NCI-H2196 treated with DMSO at 0.1 percent for 48 hours (cell line): ENCODE measurements at regions not wholly inside any gene's neighbourhood (a gene's known extent, or its start where the extent isn't known, plus 50 kb on each side); places are given as distances from the start of the nearest gene placed in this dataset.

Source experiments
- DNase-seq: peaks from one replicate; lab custom pipeline; 2025; ENCODE audit not compliant: unreplicated experiment; lab: John Stamatoyannopoulos, UW

DNA sequence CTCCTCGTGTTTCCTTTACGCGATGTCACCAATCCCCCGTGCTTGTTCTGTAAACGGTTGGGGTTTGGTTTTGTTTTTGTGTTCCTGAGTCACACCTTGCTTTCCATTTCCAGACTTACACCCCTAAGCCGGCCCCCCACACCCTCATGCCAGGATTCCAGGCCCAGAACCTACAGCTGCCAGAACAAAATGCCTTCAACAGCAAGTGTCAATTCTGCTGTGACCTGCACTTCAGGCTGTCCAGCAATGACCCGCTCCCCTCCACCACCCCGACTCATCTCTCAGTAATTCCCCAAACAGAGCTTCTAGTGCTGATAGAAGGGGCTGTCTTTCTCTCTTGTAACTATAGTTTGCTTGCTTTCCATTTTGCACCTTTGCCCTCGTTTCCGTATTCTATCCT lies 722.1 kb upstream of the CELF2 start:
- DNase-seq: no peak

DNA sequence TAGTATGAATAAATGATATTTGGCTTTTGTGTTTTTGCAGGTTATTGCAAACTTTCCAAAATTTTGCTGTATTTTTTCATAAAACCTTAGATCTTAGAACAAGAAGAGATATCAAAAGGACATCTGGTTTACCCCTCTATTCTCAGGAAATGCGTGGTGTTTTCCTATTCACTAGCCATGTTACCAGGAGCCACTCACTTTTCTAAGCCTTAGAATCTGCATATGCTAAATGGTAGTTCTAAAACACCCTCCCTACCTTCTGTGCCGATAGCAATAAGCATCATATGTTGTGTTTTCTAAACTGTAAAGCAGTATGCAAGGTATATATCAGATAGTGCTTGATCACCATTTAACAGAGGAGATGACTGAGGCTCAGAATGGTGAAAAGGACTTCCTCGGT lies 715.0 kb upstream of the CELF2 start:
- DNase-seq: no peak

DNA sequence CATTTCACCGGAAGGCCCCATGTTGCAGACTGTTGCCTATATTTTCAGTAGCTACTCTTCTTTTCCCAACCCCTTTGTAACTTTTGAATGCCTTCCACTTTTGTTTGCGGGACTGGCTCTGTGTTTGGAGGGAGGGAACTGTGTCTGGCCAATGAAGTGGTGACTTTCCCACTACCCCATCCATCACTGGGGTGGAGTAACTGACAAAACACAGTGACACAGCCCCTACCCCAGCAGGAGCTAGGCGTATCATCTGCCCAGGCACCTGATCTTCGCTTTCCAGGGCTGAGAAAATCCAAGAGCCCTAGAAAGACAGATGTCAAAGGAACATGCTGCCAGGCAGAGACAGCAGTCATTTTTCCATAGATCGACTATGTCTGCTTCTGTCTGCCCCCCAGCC lies 710.6 kb upstream of the CELF2 start:
- DNase-seq: no peak

DNA sequence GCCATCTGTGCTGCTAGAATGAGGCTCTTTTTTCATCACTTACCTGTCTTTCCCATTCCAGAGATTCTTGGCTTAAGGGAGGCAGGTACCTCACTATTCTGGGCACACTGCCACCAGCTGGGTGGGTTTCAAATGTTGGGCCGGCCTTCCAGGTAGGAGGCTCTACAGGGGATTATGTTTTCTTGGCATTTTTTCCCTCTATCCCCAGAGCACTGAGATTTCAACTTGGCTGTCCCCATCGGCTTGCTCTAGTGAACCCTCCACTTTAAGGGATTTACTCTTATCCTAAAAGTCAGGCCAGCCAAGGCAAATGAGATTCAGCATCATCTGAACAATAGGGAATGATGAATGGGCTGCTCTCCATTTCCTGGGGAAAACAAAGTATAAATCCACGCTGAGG lies 710.1 kb upstream of the CELF2 start:
- no peak for DNase-seq

DNA sequence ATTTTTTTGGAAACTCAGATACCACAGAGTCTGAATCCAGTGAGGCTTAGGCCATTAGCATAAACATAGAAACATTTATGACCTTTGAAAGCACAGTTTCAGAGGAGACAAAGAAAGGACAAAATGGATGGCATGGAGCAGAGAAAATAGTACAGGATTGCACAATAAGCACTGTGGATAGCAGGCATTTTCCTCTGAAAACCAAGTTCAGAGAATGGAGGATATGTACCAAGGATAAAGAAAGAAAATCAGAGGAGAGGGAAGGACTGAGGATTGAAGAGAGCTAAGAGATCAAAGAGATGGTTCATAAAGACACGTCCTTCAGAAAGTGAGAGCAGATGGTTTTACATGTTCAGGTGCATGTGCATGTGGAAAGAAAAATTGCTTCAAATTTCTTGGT lies 707.2 kb upstream of the CELF2 start:
- no peak for DNase-seq

DNA sequence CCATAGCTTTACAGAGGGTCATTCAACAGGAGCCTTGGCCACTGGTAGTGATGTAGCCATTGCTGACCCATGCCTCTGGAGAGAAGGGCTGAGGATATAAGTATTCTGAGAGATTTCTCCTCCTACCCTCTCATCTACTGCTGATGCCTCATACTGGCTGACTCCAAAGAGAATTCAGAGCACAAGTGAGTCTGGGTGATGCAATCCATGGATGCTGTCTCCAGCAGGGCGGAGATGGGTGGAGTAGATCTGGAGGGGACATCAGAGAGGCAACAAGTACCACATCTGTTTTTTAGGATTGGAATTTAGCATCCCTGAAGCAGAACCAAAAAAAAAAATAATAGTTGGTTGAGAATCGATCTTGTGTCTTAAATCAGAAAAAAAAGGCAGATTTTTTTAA lies 705.7 kb upstream of the CELF2 start:
- DNase-seq: no peak

DNA sequence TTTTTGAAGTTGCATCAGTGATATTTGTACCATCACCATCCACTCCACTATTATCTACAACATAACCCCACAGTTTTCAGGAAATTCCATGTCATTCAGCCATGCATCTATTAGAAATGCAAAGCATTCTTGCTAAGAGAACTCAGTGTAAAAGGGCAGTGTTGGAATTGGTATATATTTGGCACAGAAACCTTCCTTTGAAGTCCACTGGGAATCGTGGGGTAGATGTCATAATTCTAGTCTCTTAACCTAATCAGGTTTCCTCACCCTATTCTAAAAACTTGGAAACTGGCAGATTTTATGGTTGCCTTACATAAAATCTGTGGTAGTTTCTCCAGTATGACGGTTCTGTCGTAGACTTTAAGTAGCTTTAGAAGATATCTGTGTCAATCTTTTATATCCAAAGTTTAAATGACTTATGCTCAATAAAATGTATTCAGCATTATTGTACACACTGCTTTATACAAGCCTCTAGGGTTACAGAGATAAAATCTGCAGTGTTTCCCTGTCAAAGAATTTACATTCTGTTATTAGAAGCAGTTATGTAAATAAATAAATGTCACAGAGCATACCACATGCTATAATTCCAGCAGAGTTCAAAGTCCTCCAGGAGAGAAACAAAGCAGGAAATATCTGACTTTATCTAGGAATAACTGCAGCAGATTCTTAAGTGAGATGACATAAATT lies 704.4 kb upstream of the CELF2 start:
- DNase-seq: no peak

DNA sequence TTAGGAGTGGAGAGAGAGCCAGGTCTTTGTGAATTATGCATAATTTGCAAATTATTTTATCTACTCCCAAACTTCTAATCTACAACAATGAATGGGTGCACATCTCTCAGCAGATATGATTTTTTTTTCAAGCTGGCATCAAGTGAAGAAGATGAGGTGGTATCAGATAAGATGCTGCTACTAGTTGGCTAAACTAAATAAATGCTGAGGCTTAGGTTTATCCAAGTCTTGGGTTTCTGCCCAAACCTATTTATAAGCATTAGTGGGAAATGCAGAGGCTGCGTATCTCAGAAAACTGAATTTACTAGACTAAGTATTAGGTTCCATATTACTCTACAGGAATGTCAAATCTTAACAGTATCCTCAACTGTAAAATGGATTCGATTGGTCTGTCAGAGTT lies 703.0 kb upstream of the CELF2 start:
- DNase-seq: no peak

DNA sequence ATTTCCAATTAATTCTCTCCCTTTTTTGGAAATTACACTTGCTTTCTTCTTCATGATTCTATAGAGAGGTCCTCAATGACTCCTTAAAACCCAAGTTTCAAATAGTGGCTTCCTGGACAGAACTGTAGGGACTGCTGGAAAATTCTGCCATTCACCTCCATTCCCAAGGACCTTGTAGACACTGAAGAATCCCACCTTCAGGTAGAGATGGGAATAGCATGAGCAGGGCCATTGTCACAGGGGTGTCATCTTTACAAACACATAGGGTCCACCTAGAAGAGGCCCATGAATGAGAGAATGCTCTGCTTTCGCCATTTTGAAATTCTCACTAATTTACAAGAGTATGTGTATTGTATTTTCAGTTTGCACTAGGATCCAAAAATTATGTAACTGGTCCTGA lies 701.7 kb upstream of the CELF2 start:
- no peak for DNase-seq

DNA sequence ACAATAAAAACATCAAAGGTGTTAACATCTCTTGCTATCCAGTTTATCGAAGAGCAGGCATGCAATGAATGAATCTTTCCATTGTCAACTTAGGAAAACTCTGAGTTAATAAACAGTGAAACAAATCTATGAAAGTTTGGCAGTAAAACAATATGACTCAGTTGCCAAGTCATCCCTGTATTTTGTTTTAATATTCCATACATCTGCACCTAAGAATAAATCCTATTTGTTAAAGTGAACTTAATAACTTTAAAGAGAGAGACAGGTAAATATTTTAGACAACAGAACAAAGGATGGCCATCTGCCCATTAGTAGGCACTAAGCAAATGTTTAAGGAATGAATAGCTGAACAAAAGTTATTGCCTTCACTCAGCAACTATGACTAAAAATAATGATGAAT lies 700.5 kb upstream of the CELF2 start:
- DNase-seq: no peak

DNA sequence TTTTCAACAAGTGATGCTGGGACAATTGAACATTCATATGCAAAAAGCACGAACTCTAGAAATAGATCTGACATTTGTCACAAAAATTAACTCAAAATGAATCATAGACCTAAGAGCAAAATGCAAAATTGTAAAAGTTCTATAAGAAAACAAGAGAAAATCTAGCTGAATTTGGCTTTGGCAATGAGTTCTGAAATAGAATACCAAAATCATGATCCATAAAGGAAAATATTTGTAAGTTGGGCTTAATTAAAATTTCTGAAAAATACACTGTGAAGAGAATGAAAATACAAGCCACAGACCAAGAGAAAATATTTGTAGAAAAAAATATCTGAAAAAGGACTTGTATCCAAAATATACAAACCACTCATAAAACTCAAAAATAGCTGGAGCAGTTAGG lies 698.8 kb upstream of the CELF2 start:
- DNase-seq: no peak

DNA sequence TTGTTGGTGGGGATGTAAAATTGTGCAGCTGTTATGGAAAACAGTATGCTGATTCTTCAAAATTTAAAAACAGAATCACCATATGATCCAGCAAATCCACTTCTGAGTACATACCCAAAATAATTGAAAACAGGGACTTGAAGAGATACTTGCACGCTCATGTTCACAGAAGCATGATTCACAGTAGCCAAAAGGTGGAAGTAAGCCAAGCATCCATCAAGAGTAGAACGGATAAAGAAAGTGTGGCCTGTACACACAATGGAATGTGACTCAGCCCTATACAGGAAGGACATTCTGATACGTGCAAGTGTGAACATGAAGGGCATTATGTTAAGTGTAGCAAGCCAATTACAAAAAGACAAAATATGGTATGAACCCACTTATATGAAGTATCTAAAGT lies 696.7 kb upstream of the CELF2 start:
- DNase-seq: no peak

DNA sequence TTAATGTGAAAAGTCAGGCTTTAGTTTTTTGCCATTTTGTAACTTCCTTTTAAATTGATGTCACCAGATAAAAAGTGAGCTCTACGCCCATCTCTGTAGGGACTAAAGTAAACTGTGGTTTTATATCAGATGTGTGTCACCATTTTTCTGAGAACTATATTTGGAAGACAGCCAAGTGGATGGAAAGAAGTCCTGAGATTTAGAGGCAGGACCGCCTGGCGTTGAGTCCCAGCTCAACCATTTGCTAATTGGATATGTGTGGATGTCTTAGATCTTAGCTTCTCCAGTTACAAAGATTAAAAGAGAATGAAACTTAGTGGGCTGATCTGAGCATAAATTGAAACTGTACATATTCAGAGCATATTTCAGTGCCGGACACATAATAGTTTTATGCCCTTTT lies 691.6 kb upstream of the CELF2 start:
- no peak for DNase-seq

DNA sequence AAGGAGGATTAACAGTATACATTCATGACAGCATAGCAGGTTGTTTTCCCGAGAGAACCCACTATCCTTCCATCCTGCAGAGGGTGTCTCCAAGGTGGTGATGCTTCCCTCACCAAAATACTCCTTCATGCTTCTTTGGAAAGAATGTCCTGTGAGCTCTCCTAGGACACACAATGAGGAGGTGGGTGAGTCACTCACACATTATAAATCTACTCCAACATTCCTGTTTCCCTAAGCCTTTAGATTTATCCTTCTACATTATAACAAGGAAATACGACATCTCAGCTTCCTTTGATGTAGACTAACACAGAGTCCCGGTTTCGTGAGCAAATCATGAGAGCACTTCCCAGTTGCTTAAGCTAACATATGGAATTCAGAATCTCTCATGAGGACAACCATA lies 689.7 kb upstream of the CELF2 start:
- DNase-seq: no peak

DNA sequence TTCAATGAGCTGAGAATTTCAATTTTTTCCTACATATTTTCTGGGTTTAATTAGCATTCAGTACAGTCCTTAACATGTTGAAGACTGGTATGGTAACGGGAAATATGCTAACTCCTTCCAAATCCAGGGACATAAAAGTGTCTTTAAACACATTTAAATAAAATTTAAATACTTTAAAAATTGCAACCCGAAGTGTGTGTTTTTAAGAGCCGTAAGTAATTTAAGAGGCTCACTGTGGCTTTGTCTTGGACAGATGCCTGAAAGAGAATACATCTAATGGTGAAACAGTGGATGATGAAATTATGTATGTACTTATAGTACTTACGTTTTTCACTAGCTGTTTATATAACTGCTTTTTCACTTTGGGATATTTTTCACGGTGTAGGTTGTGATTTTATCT lies 687.3 kb upstream of the CELF2 start:
- DNase-seq: no peak

DNA sequence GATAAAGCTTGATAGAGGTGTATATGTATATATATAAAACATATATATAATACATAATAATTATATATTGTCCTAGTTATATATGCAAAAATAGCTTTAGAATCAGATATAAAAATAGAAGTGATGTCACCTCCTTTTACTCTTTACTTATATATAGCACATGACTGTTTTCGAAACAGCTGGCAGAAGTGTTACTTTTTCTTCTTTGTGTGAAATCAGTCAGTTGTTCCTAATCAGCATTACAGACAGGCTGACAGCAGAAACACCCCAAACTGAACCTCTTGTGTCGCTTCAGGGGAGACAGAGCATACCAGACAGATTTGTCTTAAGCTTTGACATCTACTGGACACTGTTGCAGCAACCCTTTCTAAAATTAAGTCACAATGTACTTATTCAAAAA lies 684.9 kb upstream of the CELF2 start:
- no peak for DNase-seq

DNA sequence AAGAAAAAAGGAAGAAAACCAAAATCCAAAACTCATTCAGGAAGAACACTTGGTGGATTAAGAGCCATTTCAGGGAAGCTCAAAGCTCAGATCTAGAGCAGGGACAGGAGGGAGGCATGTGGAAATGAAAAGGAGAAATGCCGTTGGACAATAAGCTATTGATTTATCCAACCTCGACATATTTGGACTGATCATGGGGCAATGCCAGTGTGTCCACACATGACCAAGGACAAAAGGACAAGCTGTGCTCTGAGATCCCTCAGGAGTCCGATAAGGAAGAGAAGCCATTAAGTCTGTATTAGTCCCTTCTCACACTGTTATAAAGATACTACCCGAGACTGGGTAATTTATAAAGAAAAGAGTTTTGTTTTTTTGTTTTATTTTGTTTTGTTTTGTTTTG lies 684.0 kb upstream of the CELF2 start:
- no peak for DNase-seq

DNA sequence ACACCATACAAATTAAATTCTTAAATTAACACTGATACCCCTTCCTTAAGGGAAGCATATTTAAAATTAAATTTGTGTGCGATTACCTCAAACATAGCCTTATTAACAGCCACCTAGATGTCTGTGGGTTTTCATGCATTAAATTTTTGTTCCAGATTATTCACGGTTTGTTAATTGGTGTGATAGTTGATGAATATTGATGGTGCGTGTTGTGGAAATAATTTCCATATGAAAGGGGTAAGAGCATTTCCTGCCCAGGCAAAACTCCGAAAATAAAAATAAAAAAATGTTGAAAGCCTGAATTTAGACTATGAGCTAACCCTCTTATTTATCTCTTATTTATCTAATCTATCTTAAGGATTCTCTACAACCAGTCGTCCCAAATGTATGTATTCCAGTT lies 679.3 kb upstream of the CELF2 start:
- no peak for DNase-seq

DNA sequence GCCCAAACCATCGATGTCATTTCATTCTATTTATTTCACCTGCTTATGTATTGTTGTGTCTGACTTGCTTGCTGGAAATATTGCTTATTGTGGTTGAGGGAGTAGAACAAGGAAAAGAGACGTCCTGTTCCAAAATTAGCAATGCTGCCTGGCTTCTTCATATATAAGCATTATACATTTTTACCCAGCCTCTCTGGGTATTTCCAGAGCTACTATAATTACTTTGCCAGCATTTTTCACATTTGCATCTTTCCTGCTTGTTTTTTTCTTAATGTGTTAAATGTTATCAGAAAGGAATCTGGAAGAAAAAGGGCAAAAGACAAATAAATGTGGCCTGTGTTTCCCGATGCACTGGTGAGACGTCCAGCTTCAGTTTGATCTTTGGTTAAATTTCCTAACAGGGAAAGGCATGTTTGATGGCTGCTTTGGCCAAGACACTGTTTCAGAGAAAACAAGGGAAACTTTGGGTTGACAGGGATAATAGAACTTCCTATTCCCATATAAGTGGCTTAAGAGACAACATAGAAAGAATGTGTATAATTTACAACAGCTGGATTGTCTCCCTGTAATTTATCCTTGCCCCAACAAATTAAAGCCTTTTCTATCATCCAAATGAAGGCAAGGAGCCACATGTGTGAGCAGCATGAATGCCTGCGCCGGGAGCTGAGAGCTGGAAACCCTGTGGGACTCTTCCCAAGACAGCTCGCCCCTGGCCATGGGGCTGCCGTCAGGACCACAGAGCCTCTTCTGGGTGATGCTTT lies 671.1 kb upstream of the CELF2 start:
- no peak for DNase-seq

DNA sequence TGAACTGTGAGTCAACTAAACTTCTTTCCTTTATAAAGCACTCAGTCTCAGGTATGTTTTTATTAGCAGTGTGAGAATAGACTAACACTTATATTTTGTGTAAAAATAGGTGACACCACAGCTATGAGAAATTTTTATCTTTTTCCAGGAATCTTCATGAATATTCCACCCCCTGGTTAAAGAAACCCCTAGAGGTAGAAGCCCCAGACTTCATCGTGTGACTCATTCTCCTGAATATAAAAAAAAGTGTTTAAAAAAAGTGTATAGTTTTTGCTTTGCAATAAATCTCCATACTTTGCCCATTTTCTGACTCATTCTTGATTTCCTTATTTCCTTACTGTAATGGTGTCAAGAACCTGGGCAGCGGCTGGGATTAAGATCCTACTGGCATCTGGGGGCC lies 667.6 kb upstream of the CELF2 start:
- no peak for DNase-seq

DNA sequence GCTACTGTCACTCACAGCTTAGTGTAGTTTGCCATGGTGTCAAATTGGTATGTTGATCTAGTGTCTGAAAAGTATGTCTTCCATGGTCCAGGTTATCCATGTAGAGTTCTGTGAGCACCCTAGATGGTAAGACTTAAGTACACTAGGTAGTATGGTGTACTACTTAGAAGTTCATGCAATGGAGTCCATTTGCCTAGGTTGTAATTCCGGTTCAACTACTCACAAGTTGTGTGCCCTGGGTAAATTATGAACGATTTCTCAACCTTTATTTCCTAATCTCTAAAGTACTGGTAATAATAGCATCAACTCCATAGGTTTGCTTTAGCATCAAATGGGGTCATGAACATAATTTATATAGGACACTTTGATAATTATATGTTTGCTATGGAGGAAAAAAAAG lies 666.2 kb upstream of the CELF2 start:
- no peak for DNase-seq

DNA sequence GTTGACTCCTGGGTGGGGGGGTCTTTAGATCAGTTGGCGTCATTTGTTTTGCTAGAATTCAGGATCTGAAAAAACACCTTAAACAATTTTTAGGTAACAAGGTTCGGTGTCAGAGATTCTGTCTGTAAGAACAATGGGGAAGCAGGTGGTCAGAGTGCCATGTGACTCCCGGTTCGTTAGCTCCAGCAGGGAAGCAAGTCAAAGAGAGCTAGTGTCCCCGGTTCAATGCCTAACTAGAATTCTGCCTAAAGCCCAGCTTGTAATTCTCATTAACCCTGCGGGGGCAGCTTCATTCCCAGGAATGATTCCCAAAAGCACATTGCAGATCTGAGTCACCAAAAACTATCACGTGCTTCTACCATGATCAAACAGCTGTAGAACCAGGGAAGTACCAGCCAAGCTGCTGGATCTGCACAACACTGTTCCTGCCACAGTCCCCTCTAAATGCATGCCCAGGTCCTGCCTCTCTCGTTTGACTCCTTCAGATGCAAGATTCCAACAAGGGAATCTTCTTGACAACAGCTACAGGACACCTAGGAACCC lies 664.3 kb upstream of the CELF2 start:
- DNase-seq: no peak

DNA sequence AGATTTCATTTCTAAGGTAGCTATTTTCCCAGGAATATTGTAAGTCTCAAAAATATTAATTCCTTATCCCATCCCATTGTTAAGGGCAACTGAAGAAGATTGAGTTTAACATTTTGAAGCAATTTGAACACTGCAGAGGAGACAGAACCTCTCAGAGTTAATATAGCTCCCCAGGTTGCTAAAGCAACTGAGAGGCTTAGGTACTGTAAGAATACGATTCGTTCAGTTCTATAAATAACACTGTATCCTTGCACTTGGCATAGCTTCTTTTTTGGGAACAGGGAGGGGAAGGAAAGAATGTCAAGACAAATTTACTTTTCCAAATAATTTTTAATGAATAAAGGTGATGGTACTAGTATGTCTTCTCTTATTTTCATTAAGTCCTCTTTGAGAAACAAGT lies 658.4 kb upstream of the CELF2 start:
- DNase-seq: no peak
